IMR-90 (cell line): ENCODE measurements at regions not wholly inside any gene's neighbourhood (a gene's known extent, or its start where the extent isn't known, plus 50 kb on each side); places are given as distances from the start of the nearest gene placed in this dataset.

Experiments used
- ATAC-seq: fragments of 200-7000 bp; cut with Tn5 transposase; 2 replicates; pipeline ENCODE4 v1.9.1; 2020; ENCODE audit warnings: low read depth, mild to moderate bottlenecking, moderate library complexity
- BruUV-seq: library from RNA; stranded (reverse); fragments of 400-500 nt; replicated peaks from 2 replicates; lab custom pipeline; 2021; lab: Mats Ljungman, UMichigan
- CTCF ChIA-PET: fragments of 300-600 bp; formaldehyde crosslinking; extraction: SDS; loops from one replicate; lab custom pipeline; 2021; ENCODE audit warnings: antibody characterized with exemption; lab: Yijun Ruan, JAX
- POLR2A ChIA-PET: fragments of 300-600 bp; sonication (Branson Sonifier 250); formaldehyde crosslinking; loops from one replicate; lab custom pipeline; 2022; ENCODE audit warnings: antibody characterized with exemption; ENCODE audit not compliant: unreplicated experiment; lab: Charles Lee
- DNase-seq: peaks from one replicate; pipeline ENCODE4 v3.0.0; 2013
- H2AFZ ChIP-seq: replicated peaks from 2 replicates; pipeline ENCODE3; 2013; ENCODE audit warnings: low read length, mild to moderate bottlenecking; ENCODE audit not compliant: poor library complexity
- H2AK5ac ChIP-seq: 2 replicates; pipeline ENCODE4 v1.6.1; 2013; ENCODE audit warnings: low read depth, low read length, inconsistent platforms
- H2AK9ac ChIP-seq: replicated peaks from 2 replicates; pipeline ENCODE3; 2013; ENCODE audit warnings: mild to moderate bottlenecking, low read depth, low read length, moderate library complexity; ENCODE audit not compliant: poor library complexity
- H2BK120ac ChIP-seq: 2 replicates; pipeline ENCODE4 v1.6.1; 2013; ENCODE audit warnings: low read depth, low read length, inconsistent platforms
- H2BK15ac ChIP-seq: 3 replicates; pipeline ENCODE4 v1.6.1; 2013; ENCODE audit warnings: low read depth, low read length, inconsistent platforms
- H2BK20ac ChIP-seq: 2 replicates; pipeline ENCODE4 v1.6.1; 2013; ENCODE audit warnings: low read depth, mild to moderate bottlenecking, inconsistent platforms, low read length, moderate library complexity
- H2BK5ac ChIP-seq: 2 replicates; pipeline ENCODE4 v1.6.1; 2013; ENCODE audit warnings: mild to moderate bottlenecking, low read depth, low read length, inconsistent platforms; ENCODE audit not compliant: poor library complexity, severe bottlenecking
- H3K14ac ChIP-seq: replicated peaks from 2 replicates; pipeline ENCODE4 v1.6.1; 2013; ENCODE audit warnings: low read depth, low read length, inconsistent platforms
- H3K18ac ChIP-seq: 2 replicates; pipeline ENCODE4 v1.6.1; 2013; ENCODE audit warnings: low read depth, low read length, control low read depth
- H3K23ac ChIP-seq: 2 replicates; pipeline ENCODE4 v1.6.1; 2013; ENCODE audit warnings: low read depth, low read length, inconsistent platforms
- H3K27ac ChIP-seq: 2 replicates; pipeline ENCODE4 v1.5.1; 2013; ENCODE audit warnings: mild to moderate bottlenecking, control low read depth, low read length; ENCODE audit not compliant: insufficient read depth
- H3K27me3 ChIP-seq: 2 replicates; pipeline ENCODE4 v1.6.1; 2013; ENCODE audit warnings: low read length; ENCODE audit not compliant: control insufficient read depth, insufficient read depth
- H3K36me3 ChIP-seq: 2 replicates; pipeline ENCODE4 v1.6.1; 2013; ENCODE audit warnings: low read length, mixed read lengths; ENCODE audit not compliant: control insufficient read depth, insufficient read depth
- H3K4ac ChIP-seq: 2 replicates; pipeline ENCODE4 v1.6.1; 2013; ENCODE audit warnings: low read depth, low read length, inconsistent platforms
- H3K4me1 ChIP-seq: 2 replicates; pipeline ENCODE4 v1.6.1; 2013; ENCODE audit warnings: low read length, mixed read lengths; ENCODE audit not compliant: control insufficient read depth, insufficient read depth
- H3K4me2 ChIP-seq: 2 replicates; pipeline ENCODE4 v1.6.1; 2013; ENCODE audit warnings: low read depth, mild to moderate bottlenecking, control low read depth, low read length, moderate library complexity
- H3K4me3 ChIP-seq: 2 replicates; pipeline ENCODE4 v1.5.1; 2013; ENCODE audit warnings: low read depth, mild to moderate bottlenecking, control low read depth, low read length, moderate library complexity; ENCODE audit not compliant: insufficient read depth
- H3K56ac ChIP-seq: 2 replicates; pipeline ENCODE4 v1.6.1; 2013; ENCODE audit warnings: low read length, inconsistent platforms; ENCODE audit not compliant: insufficient read depth; ENCODE audit errors: extremely low read depth
- H3K79me1 ChIP-seq, 2 experiments: 2 replicates each; pipeline ENCODE4 v1.6.1; 2013; ENCODE audit warnings: low read length in 2 of 2, inconsistent platforms in 1 of 2, low read depth in 1 of 2
- H3K9ac ChIP-seq: 2 replicates; pipeline ENCODE4 v1.6.1; 2013; ENCODE audit warnings: low read depth, low read length, control low read depth
- H3K9me1 ChIP-seq: 2 replicates; pipeline ENCODE4 v1.6.1; 2013; ENCODE audit warnings: low read length, inconsistent platforms; ENCODE audit not compliant: insufficient read depth
- H3K9me3 ChIP-seq: 2 replicates; pipeline ENCODE4 v1.6.1; 2013; ENCODE audit warnings: low read length; ENCODE audit not compliant: control insufficient read depth, insufficient read depth
- H4K20me1 ChIP-seq: 2 replicates; pipeline ENCODE4 v1.6.1; 2013; ENCODE audit warnings: low read length, inconsistent platforms; ENCODE audit not compliant: insufficient read depth
- H4K5ac ChIP-seq: 2 replicates; pipeline ENCODE4 v1.6.1; 2013; ENCODE audit warnings: mild to moderate bottlenecking, low read depth, low read length, control low read depth
- H4K8ac ChIP-seq, 2 experiments: 2 replicates each; pipeline ENCODE4 v1.6.1; 2013; ENCODE audit warnings: low read depth in 2 of 2, low read length in 2 of 2, control low read depth in 1 of 2, inconsistent platforms in 1 of 2
- H4K91ac ChIP-seq: 2 replicates; pipeline ENCODE4 v1.6.1; 2013; ENCODE audit warnings: low read depth, low read length, inconsistent platforms; ENCODE audit not compliant: insufficient read depth
- BHLHE40 ChIP-seq: fragments of 150-350 bp; IDR thresholded peaks from 2 replicates; pipeline ENCODE4 v1.6.1; 2016; ENCODE audit warnings: mild to moderate bottlenecking, low read depth, low read length
- CEBPB ChIP-seq: IDR thresholded peaks from 2 replicates; pipeline ENCODE4 v1.6.1; 2012; ENCODE audit warnings: low read depth, low read length, improper control_type of control experiment
- CHD1 ChIP-seq: IDR thresholded peaks from 2 replicates; pipeline ENCODE4 v1.6.1; 2012; ENCODE audit warnings: low read depth, low read length, improper control_type of control experiment
- FOS ChIP-seq: fragments of 150-350 bp; IDR thresholded peaks from 2 replicates; pipeline ENCODE4 v1.6.1; 2016; ENCODE audit warnings: low read depth, low read length
- MAFK ChIP-seq: IDR thresholded peaks from 2 replicates; pipeline ENCODE4 v1.6.1; 2012; ENCODE audit warnings: low read depth, low read length, improper control_type of control experiment
- MAZ ChIP-seq: IDR thresholded peaks from 2 replicates; pipeline ENCODE4 v1.6.1; 2012; ENCODE audit warnings: low read depth, mild to moderate bottlenecking, low read length, improper control_type of control experiment, moderate library complexity, borderline replicate concordance
- MXI1 ChIP-seq: IDR thresholded peaks from 2 replicates; pipeline ENCODE4 v1.6.1; 2012; ENCODE audit warnings: low read depth, mild to moderate bottlenecking, low read length, moderate library complexity, borderline replicate concordance
- NFE2L2 ChIP-seq: fragments of 150-350 bp; IDR thresholded peaks from 2 replicates; pipeline ENCODE4 v1.6.1; 2016; ENCODE audit warnings: low read depth, mild to moderate bottlenecking, low read length
- POLR2A ChIP-seq: IDR thresholded peaks from 2 replicates; pipeline ENCODE4 v1.6.1; 2012; ENCODE audit warnings: mild to moderate bottlenecking, low read depth, low read length
- RAD21 ChIP-seq: IDR thresholded peaks from 2 replicates; pipeline ENCODE4 v1.6.1; 2012; ENCODE audit warnings: low read length, improper control_type of control experiment
- RCOR1 ChIP-seq: IDR thresholded peaks from 2 replicates; pipeline ENCODE4 v1.6.1; 2012; ENCODE audit warnings: mild to moderate bottlenecking, low read length, improper control_type of control experiment; ENCODE audit not compliant: insufficient replicate concordance
- RFX5 ChIP-seq: IDR thresholded peaks from 2 replicates; pipeline ENCODE4 v1.8.0; 2012; ENCODE audit warnings: low read depth, mild to moderate bottlenecking, low read length, moderate library complexity
- SMC3 ChIP-seq: fragments of 150-350 bp; IDR thresholded peaks from 2 replicates; pipeline ENCODE4 v1.6.1; 2016; ENCODE audit warnings: low read depth, mild to moderate bottlenecking, antibody characterized with exemption, low read length, moderate library complexity
- WGBS, 2 experiments: methylation state at CpG; one replicate each; pipeline versions ENCODE4 v1.1.5 to v1.1.7; 2013; ENCODE audit warnings: missing lambda C conversion rate in 2 of 2; ENCODE audit not compliant: insufficient read length in 1 of 2; ENCODE audit errors: extremely low coverage in 2 of 2; 5-methylcytosine and 5-hydroxymethylcytosine counted together
- dilution Hi-C: fragments of 300-500 bp; cut with HindIII; formaldehyde crosslinking; loops from one replicate; pipeline ENCODE4 v1.14.3; 2018; ENCODE audit warnings: low sequenced_read_pairs; ENCODE audit not compliant: unreplicated experiment
- in situ Hi-C: fragments of 300-500 bp; cut with MboI; formaldehyde crosslinking; loops from 3 replicates; pipeline ENCODE4 v1.14.3; 2019; ENCODE audit warnings: low sequenced_read_pairs, inconsistent platforms, mixed read lengths
- intact Hi-C: fragments of 100-400 bp; cut with micrococcal nuclease; formaldehyde crosslinking; loops from 2 replicates; pipeline ENCODE4 v1.10.0; 2022
- TF ChIP-seq, protein P1 (sequence below): fragments of 150-350 bp; IDR thresholded peaks from 2 replicates; pipeline ENCODE4 v1.6.1; 2017; ENCODE audit warnings: mild to moderate bottlenecking, antibody characterized with exemption, low read length, low read depth
- TF ChIP-seq, protein P2 (sequence below): fragments of 150-350 bp; IDR thresholded peaks from 2 replicates; pipeline ENCODE4 v1.6.1; 2016; ENCODE audit warnings: low read depth, mild to moderate bottlenecking, low read length, moderate library complexity, borderline replicate concordance
- TF ChIP-seq, protein P3 (sequence below): conservative IDR thresholded peaks from 2 replicates; pipeline ENCODE4 v1.5.1; 2012; ENCODE audit warnings: mild to moderate bottlenecking, low read depth, low read length, improper control_type of control experiment

DNA sequence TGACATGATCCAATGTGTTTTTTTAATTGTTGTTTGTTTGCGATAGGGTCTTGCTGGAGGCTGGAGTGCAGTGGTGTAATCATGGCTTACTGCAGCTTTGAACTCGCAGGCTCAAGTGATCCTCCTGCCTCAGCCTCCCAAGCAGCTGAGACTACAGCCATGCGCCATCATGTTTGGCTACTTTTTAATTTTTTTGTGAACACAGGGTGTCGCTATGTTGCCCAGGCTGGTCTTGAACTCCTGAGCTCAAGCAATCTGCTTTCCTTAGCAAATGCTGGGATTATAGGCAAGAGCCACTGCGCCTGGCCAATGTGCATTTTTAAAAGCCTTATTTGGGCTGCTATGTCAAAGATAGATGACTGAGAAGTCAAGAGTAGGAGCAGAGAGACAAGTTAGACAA is 123.0 kb downstream of the EDEM1 start:
- ATAC-seq: no peak
- H3K9me1 ChIP-seq: no peaks in the 10 kb centered on the region
- no peak overlapping the region for H3K18ac ChIP-seq
- no peak overlapping the region for H3K14ac ChIP-seq
- no peaks in the 10 kb centered on the region for H3K27me3 ChIP-seq
- no peaks in the 10 kb centered on the region for H3K79me1 ChIP-seq
- ChIA-PET POLR2A (no interaction called here), CTCF (no interaction called here)
- H2BK120ac ChIP-seq: no peak overlapping the region
- H2AFZ ChIP-seq: no peak overlapping the region
- intact Hi-C loops: no loop called here
- DNase-seq: no peak
- dilution Hi-C loops: no loop called here
- in situ Hi-C loops: no loop called here
- H3K4ac ChIP-seq: no peak overlapping the region
- BruUV-seq: no TSS peak
- WGBS, 2 experiments: 100% methylated on average over 3 of the region's 5 CpGs; no CpG with 5 or more reads in 1 of the 2 experiments
- H3K4me3 ChIP-seq: no peak overlapping the region
- no peaks in the 10 kb centered on the region for H4K20me1 ChIP-seq
- H4K91ac ChIP-seq: no peak overlapping the region
- no peak overlapping the region for H3K56ac ChIP-seq
- H4K8ac ChIP-seq: no peak overlapping the region
- TF ChIP-seq, protein P1, sequence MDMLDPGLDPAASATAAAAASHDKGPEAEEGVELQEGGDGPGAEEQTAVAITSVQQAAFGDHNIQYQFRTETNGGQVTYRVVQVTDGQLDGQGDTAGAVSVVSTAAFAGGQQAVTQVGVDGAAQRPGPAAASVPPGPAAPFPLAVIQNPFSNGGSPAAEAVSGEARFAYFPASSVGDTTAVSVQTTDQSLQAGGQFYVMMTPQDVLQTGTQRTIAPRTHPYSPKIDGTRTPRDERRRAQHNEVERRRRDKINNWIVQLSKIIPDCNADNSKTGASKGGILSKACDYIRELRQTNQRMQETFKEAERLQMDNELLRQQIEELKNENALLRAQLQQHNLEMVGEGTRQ: no peak
- TF ChIP-seq MXI1 (no peak), MAZ (no peak), NFE2L2 (no peak), MAFK (no peak), CHD1 (no peak), POLR2A (no peak), RCOR1 (no peak), RAD21 (no peak), RFX5 (no peak), CEBPB (no peak), SMC3 (no peak), FOS (no peak), BHLHE40 (no peak)
- TF ChIP-seq, protein P2, sequence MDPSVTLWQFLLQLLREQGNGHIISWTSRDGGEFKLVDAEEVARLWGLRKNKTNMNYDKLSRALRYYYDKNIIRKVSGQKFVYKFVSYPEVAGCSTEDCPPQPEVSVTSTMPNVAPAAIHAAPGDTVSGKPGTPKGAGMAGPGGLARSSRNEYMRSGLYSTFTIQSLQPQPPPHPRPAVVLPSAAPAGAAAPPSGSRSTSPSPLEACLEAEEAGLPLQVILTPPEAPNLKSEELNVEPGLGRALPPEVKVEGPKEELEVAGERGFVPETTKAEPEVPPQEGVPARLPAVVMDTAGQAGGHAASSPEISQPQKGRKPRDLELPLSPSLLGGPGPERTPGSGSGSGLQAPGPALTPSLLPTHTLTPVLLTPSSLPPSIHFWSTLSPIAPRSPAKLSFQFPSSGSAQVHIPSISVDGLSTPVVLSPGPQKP: no peak
- TF ChIP-seq, protein P3, sequence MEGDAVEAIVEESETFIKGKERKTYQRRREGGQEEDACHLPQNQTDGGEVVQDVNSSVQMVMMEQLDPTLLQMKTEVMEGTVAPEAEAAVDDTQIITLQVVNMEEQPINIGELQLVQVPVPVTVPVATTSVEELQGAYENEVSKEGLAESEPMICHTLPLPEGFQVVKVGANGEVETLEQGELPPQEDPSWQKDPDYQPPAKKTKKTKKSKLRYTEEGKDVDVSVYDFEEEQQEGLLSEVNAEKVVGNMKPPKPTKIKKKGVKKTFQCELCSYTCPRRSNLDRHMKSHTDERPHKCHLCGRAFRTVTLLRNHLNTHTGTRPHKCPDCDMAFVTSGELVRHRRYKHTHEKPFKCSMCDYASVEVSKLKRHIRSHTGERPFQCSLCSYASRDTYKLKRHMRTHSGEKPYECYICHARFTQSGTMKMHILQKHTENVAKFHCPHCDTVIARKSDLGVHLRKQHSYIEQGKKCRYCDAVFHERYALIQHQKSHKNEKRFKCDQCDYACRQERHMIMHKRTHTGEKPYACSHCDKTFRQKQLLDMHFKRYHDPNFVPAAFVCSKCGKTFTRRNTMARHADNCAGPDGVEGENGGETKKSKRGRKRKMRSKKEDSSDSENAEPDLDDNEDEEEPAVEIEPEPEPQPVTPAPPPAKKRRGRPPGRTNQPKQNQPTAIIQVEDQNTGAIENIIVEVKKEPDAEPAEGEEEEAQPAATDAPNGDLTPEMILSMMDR: no peak
- H4K5ac ChIP-seq: no peak overlapping the region
- H2BK15ac ChIP-seq: no peak overlapping the region
- no peak overlapping the region for H3K27ac ChIP-seq
- no peak overlapping the region for H2AK5ac ChIP-seq
- H2AK9ac ChIP-seq: no peak overlapping the region
- H2BK5ac ChIP-seq: no peak overlapping the region
- no peak overlapping the region for H2BK20ac ChIP-seq
- no peaks in the 10 kb centered on the region for H3K4me1 ChIP-seq
- no peak overlapping the region for H3K23ac ChIP-seq
- no peaks in the 10 kb centered on the region for H3K9me3 ChIP-seq
- no peak overlapping the region for H3K9ac ChIP-seq
- H3K36me3 ChIP-seq: no peaks in the 10 kb centered on the region
- H3K4me2 ChIP-seq: no peak overlapping the region
